Keratinocyte (primary cell): ENCODE measurements at regions not wholly inside any gene's neighbourhood (a gene's known extent, or its start where the extent isn't known, plus 50 kb on each side); places are given as distances from the start of the nearest gene placed in this dataset.
"Not testable (repeated sequence)": the region's sequence is repeated elsewhere in the genome, so short reads cannot be mapped to it uniquely, and the experiment has no call there.

Experiments used
- DNase-seq: peaks from one replicate; pipeline ENCODE4 v3.0.0-alpha.2; 2011; ENCODE audit warnings: low read depth, missing footprints, low spot score
- FAIRE-seq: peaks from 2 replicates; lab custom pipeline; 2011; peaks lifted over from hg19 to GRCh38; lab: Jason Lieb, UNC
- H2AFZ ChIP-seq: 2 replicates; pipeline ENCODE4 v1.6.0; 2012; ENCODE audit warnings: low read length, control low read depth, inconsistent platforms; ENCODE audit not compliant: control insufficient read depth
- H3K27ac ChIP-seq: 2 replicates; pipeline ENCODE4 v1.5.1; 2011; ENCODE audit warnings: low read length; ENCODE audit not compliant: control insufficient read depth, insufficient read depth
- H3K27me3 ChIP-seq: 3 replicates; pipeline ENCODE4 v1.6.0; 2011; ENCODE audit warnings: low read length; ENCODE audit not compliant: control insufficient read depth, insufficient read depth; ENCODE audit errors: extremely low read depth
- H3K36me3 ChIP-seq, 2 experiments: 2 replicates in 1 of 2; 3 replicates in 1 of 2; pipeline ENCODE4 v1.5.1; 2011; ENCODE audit warnings: low read length in 2 of 2, mild to moderate bottlenecking in 1 of 2; ENCODE audit not compliant: control insufficient read depth in 2 of 2, insufficient read depth in 2 of 2; ENCODE audit errors: extremely low read depth in 1 of 2
- H3K4me1 ChIP-seq: 3 replicates; pipeline ENCODE4 v1.5.1; 2011; ENCODE audit warnings: low read length; ENCODE audit not compliant: control insufficient read depth, insufficient read depth; ENCODE audit errors: extremely low read depth
- H3K4me2 ChIP-seq: 3 replicates; pipeline ENCODE4 v1.6.0; 2011; ENCODE audit warnings: low read depth, low read length; ENCODE audit not compliant: control insufficient read depth, insufficient read depth; ENCODE audit errors: extremely low read depth
- H3K4me3 ChIP-seq, 3 experiments: fragments of 200-600 bp in 1 of 3; sonication (generic) in 1 of 3; 2 replicates in 2 of 3; 3 replicates in 1 of 3; pipeline ENCODE4 v1.5.1; 2011 to 2016; ENCODE audit warnings: low read length in 3 of 3, mild to moderate bottlenecking in 3 of 3, control low read depth in 2 of 3, inconsistent platforms in 1 of 3, low read depth in 1 of 3, mixed read lengths in 1 of 3, mixed run types in 1 of 3, moderate library complexity in 1 of 3; ENCODE audit not compliant: control insufficient read depth in 2 of 3, insufficient read depth in 2 of 3; ENCODE audit errors: extremely low read depth in 1 of 3
- H3K79me2 ChIP-seq: 2 replicates; pipeline ENCODE4 v1.6.0; 2012; ENCODE audit warnings: low read length; ENCODE audit not compliant: control insufficient read depth, insufficient read depth
- H3K9ac ChIP-seq: 3 replicates; pipeline ENCODE4 v1.6.0; 2011; ENCODE audit warnings: low read length; ENCODE audit not compliant: control insufficient read depth, insufficient read depth; ENCODE audit errors: extremely low read depth
- H3K9me1 ChIP-seq: 3 replicates; pipeline ENCODE4 v1.6.0; 2011; ENCODE audit warnings: low read length; ENCODE audit not compliant: control insufficient read depth, insufficient read depth; ENCODE audit errors: extremely low read depth
- H3K9me3 ChIP-seq: 2 replicates; pipeline ENCODE4 v1.5.1; 2012; ENCODE audit warnings: low read depth, low read length; ENCODE audit not compliant: control insufficient read depth
- H4K20me1 ChIP-seq: 3 replicates; pipeline ENCODE4 v1.6.0; 2011; ENCODE audit warnings: low read length; ENCODE audit not compliant: control insufficient read depth, insufficient read depth; ENCODE audit errors: extremely low read depth
- CTCF ChIP-seq, 3 experiments: IDR thresholded peaks in 1 of 3; conservative IDR thresholded peaks in 1 of 3; optimal IDR thresholded peaks in 1 of 3; 2 replicates in 2 of 3; 3 replicates in 1 of 3; pipeline versions ENCODE3 to v1.5.1; 2011; ENCODE audit warnings: low read length in 3 of 3, mild to moderate bottlenecking in 3 of 3, moderate library complexity in 2 of 3, control low read depth in 1 of 3, inconsistent platforms in 1 of 3; ENCODE audit not compliant: insufficient read depth in 2 of 3; ENCODE audit errors: extremely low read depth in 1 of 3
- EZH2 ChIP-seq: IDR thresholded peaks from one replicate; pipeline ENCODE4 v1.6.1; 2012; ENCODE audit warnings: inconsistent platforms, mild to moderate bottlenecking, low read length, moderate library complexity
- dilution Hi-C: fragments of 300-500 bp; cut with MboI; formaldehyde crosslinking; loops from one replicate; pipeline ENCODE4 v1.7.0; 2020; ENCODE audit warnings: low sequenced_read_pairs; ENCODE audit not compliant: extremely low pct_ligation_motif_present

GRCh38 chr5:154636271-154636670, 118.9 kb upstream of the LARP1 start:
- H3K4me2 ChIP-seq, H3K4me3 ChIP-seq, FAIRE-seq, H3K36me3 ChIP-seq, H3K9ac ChIP-seq, H3K9me3 ChIP-seq, H3K79me2 ChIP-seq, H3K9me1 ChIP-seq, H4K20me1 ChIP-seq, H3K27me3 ChIP-seq, H3K27ac ChIP-seq, H3K4me1 ChIP-seq, dilution Hi-C loops, H2AFZ ChIP-seq, DNase-seq: not testable (repeated sequence)

- H3K9me3 ChIP-seq, FAIRE-seq, H3K27ac ChIP-seq, H2AFZ ChIP-seq, H3K27me3 ChIP-seq, H3K9ac ChIP-seq, H3K4me2 ChIP-seq, H3K9me1 ChIP-seq, dilution Hi-C loops, H3K79me2 ChIP-seq, DNase-seq, H4K20me1 ChIP-seq, H3K4me3 ChIP-seq, H3K36me3 ChIP-seq, H3K4me1 ChIP-seq: not testable (repeated sequence)
Observed at GRCh38 chr5:154633744-154634143, 121.4 kb upstream of the LARP1 start.

GRCh38 chr5:154631141-154631540, 124.0 kb upstream of the LARP1 start:
- Histone ChIP-seq H3K36me3 (no peaks in the 10 kb centered on the region), H3K79me2 (no peaks in the 10 kb centered on the region)
- dilution Hi-C loops, result no loop called here

More at GRCh38 chr5:154631141-154631540, 124.0 kb upstream of the LARP1 start:
- Histone ChIP-seq H3K9me1 (no peaks in the 10 kb centered on the region), H2AFZ (no peak overlapping the region), H4K20me1 (no peaks in the 10 kb centered on the region), H3K4me2 (no peak overlapping the region), H3K27ac (no peak overlapping the region), H3K9ac (no peak overlapping the region), H3K4me1 (no peaks in the 10 kb centered on the region), H3K9me3 (no peaks in the 10 kb centered on the region), H3K27me3 (no peaks in the 10 kb centered on the region), H3K4me3 (no peak overlapping the region)
- TF ChIP-seq EZH2, result no peak
- no peak for TF ChIP-seq CTCF (optimal IDR thresholded peaks at IDR 0.05 in 1 of 3, IDR thresholded peaks at IDR 0.05 in 1 of 3, conservative IDR thresholded peaks at IDR 0.05 in 1 of 3; ENCODE audit: extremely low read depth in 1 of 3, insufficient read depth in 2 of 3, low read length in 3 of 3)
- FAIRE-seq, result no peak
- DNase-seq, result no peak
